ENCODE measurements at regions not wholly inside any gene's neighbourhood (a gene's known extent, or its start where the extent isn't known, plus 50 kb on each side); places are given as distances from the start of the nearest gene placed in this dataset.

DNA sequence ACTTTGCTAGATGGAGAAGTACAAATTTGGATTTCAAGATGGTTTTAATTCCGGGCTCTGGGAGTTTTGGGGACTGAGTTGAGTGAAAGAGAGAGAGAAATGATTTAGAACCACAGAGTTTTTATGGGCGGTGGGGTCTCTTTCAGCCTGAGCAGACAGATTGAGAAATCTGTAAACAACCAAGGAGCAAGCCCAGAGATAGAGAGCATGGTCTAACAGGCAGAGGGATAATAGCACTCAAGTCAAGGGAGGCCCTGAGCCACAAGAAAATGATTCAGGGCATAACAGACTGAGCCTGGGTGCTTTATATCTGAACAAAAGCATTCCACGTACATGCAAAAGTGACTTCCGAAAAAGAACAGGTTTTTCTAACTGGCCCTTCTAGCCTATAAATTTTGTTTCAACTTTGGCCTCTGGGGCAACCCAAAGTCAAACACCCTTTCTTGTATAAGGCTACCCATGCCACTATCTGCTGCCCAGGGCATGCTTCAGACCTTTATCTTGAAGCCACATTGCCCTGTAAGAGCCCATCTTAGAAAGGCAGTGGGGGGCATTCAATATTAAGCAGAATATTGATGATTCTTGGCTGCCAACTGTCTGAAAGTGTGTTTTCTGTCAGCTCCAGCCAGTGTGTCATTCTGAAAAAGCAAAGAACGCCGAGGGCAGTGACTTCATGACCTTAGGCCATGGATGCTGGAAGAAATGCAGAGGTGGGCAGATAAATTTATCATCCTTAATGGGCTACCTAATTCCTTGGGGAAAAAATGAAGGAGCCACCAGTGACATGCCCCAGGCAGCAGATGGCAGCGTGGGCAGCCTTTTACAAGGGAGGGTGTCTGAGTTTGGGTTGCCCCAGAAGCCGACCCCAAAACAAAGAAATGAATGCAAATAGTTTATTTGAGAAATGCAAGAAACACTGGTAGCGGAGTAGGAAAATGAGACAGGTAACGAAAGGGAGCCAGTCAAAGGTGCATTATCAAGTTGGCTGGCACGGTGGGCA lies 637.6 kb downstream of the MID1IP1 start:
- no peak for DNase-seq (ENCODE audit: low read depth in 2 of 2)

GRCh38 chrX:39439906-39440798 lies 638.9 kb downstream of the MID1IP1 start:
- no peak for DNase-seq (ENCODE audit: low read depth in 2 of 2)

DNA sequence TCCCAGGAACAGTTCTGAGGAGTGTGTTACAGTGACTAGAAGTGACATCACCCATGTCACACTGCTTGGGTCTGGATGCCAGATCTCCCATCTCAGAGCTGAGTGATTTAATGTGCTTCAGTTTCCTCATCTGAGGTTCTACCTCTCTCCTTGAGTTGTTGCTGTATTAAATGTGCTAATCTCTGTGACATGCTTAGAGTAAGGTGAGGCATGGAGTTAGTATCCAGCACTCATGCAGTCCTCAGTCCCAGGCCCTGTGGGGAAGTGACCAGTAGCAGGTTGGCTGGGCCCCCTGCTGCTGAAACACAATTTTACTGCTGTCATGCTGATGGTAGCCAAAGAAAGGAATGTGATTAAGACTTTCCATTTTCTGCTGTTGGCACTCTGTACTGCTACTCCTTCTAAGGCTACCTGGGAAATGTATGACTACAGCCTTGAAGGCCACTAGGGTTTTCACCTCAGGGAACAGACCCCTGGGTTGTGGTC lies 639.6 kb downstream of the MID1IP1 start:
- no peak for DNase-seq (ENCODE audit: low read depth in 2 of 2)

DNA sequence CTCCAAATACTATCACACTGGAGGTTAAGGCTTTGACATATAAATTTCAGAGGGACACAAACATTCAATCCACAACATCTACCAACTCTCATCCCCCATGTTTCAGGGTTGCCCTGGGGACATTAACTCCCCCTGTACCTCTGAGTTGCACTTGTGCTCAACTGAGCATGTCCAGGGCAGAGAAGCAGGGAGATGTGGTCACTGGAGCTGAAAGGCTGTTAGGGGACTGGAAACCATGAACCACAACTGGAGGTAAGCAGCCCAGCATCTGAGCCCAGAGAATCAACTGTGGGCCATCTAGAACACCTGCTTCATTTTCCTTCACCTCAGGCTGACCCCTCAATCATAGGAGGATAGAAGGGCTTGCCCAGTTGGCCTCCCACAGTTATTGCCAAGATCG lies 641.1 kb downstream of the MID1IP1 start:
- DNase-seq (ENCODE audit: low read depth in 2 of 2) = no peak

- no peak for DNase-seq (ENCODE audit: low read depth in 2 of 2)
Observed at GRCh38 chrX:39443240-39443639, 642.0 kb downstream of the MID1IP1 start.

GRCh38 chrX:39445336-39445735 lies 644.1 kb downstream of the MID1IP1 start:
- DNase-seq (ENCODE audit: low read depth in 2 of 2) = no peak

- DNase-seq (ENCODE audit: low read depth in 2 of 2) = no peak
Observed at GRCh38 chrX:39449352-39449751, 648.1 kb downstream of the MID1IP1 start.

- no peak for DNase-seq (ENCODE audit: low read depth in 2 of 2)
Observed at GRCh38 chrX:39450234-39450977, 647.4 kb downstream of the BCOR start.

DNA sequence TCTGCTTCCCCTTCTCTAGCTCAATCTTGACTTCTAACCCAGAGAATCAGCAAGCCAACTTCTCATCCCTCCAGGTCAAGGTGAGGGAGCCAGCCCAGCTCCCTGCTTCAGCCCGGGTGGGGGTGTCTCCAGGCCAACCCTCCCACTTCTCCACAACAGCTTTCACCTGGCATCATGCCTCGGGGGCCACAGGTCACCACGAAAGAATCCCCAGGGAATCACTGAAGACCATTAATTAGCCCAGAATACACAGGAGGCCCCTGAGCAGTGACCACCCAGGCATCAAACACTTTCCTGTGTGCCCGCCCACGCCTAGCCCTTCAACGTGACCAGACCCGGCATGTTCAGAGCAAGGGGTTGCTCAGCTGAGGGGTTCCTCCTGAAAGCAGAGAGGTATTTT lies 646.7 kb downstream of the BCOR start:
- DNase-seq (ENCODE audit: low read depth in 2 of 2) = no peak

DNA sequence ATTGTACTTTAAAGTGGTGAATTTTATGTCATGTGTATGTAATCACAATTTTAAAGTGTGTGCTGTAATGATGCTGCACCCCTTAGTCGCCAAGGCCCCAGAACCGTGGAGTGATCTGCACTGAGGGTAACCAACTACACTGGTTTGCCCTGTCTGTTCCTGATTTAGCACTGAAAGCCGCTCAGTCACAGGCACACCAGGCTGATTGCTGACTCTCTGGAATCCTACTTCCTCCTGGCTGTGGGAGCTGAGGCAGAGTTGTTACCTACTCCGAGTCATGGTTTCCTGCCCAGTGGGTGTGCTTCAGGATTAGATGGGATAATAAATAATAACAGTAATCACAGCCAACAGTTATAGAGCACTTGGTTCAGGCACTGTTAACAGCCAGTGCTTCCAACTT lies 645.4 kb downstream of the BCOR start:
- DNase-seq (ENCODE audit: low read depth in 2 of 2) = no peak

DNA sequence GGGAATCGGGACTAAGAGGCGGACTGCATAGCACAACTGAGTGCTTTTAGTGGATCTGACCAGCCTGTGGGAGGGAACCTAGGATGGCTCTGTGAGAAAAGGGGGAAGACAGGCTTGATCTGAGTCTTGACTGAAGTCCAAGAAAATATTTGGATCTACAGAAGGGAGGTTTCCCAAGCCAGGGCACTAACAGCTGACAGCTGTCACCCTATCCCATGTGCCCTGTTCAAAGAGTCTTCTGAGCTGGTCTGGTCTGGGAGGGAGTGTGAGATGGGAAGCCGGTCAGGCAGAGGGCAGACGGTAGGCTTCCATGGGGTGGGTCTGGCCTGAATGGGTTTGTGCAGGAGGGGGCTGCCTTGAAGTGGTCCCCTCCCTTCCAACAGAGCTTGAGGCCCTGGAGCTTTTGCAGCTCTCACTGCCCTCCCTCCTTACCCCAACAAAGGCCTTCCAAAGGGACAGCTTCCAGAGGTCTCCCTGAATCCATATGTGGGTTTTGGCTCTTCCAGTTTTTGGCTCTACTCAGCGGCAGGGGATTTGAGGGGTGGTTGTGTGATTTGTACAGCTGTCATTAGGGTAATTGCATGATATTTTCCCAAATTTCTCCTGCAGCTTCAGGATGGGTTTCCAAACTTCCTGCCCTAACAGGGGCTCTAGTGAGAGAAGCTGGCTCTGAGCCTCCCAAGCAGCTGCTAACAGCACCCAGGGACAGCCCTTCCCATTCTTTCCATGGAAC lies 643.7 kb downstream of the BCOR start:
- no peak for DNase-seq (ENCODE audit: low read depth in 2 of 2)

- DNase-seq (ENCODE audit: low read depth in 2 of 2) = peak in 1 of 2 experiments; percentile 6
Observed at GRCh38 chrX:39456894-39457604, 640.7 kb downstream of the BCOR start.

GRCh38 chrX:39458779-39459178 lies 639.0 kb downstream of the BCOR start:
- no peak for DNase-seq (ENCODE audit: low read depth in 2 of 2)

DNA sequence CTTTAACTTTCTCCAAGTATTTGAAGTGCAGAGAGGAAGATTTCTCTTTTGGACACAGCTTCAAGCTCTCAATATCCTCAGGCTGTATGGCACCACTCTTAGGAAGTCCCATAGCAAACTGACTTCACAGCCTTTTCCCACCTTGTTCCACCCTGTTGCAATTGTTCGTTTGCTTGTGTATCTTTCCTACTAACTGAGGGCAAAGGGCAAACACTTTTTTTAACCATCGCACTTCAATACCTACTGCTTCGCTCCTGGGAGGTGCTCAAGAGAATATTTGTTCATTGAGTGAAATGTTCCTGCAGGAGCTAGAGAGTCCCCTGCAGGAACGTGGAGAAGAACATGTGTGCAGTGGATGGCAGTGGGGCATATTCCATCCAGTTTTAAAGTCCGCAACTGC lies 638.6 kb downstream of the BCOR start:
- DNase-seq (ENCODE audit: low read depth in 2 of 2) = no peak

- no peak for DNase-seq (ENCODE audit: low read depth in 2 of 2)
Observed at GRCh38 chrX:39459952-39460351, 637.8 kb downstream of the BCOR start.

DNA sequence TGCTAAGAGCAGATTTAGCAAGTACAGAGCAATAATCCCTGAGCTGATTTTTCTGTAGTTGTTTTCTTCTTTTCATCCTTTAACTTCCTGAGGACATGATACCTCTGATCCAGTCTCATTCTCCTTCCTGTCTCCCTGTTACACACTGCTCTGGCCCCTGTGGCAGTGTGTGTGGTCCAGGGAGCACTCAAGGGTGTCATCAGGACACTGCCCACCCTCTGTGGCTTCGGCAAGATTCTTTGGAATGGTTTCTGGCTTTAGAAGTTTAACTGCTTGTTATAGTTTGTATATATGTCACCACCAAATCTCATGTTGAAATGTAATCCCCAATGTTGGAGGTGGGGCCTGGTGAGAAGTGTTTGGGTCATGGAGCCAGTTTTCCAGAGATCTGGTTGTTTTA lies 637.3 kb downstream of the BCOR start:
- no peak for DNase-seq (ENCODE audit: low read depth in 2 of 2)

DNA sequence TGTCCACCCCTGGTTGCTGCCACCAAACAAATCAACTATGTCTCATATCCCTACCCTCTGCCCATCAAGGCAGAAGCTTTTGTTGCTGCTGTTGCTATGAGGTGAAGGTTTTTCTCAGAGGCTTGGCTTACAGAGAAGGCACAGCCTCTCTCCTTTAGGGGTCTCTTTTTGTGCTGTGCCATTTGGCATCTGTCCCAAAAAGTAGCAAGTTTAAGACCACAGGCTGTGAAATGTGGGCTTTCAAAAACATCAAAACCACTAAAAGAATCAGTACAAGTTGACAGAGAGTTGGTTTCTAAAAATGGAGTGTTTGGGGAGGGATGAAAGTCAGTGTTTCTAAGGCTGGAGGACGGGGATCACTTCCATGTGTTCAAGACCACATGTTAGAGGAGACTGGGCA lies 634.9 kb downstream of the BCOR start:
- DNase-seq (ENCODE audit: low read depth in 2 of 2) = no peak

DNA sequence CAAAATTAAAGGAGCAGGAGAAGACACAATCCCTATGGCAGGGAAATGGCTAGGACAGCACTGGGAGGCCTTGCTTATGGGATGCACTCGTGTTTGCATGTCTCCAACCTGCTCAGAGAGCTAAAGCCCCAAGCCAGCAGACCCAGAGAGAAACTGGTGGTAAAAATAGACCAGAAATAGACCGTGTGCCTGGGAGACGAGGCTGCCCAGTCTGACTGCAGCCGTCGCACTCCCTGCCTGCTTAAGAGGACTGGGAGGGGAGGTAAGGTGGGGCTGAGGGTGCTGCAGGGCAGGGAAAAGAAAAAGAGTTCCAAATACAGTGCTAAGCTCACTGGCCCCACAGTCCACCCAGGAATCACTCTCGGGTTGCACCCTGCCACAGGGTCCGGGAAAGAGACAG lies 633.5 kb downstream of the BCOR start:
- no peak for DNase-seq (ENCODE audit: low read depth in 2 of 2)

GRCh38 chrX:39465467-39465866 lies 632.3 kb downstream of the BCOR start:
- DNase-seq (ENCODE audit: low read depth in 2 of 2) = no peak

DNA sequence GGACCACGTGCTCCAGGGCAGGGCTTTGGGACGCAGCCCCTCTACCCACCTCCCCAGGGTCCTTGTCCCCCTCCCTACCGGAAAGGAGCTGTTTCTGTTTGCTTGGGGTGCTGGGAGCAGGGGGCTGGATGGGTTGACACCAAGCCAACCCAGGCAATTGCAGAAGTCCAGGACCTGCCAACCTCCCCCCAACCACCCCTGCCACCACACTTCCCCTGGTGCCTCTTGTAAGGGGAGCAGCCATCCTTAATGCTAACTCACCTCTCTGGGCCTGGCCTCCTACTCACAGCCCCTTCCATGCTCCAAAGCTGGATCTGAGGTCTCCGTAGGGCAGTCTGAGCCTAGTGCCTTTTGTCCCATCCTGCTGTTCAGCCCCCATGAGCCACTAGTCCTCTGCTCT lies 631.9 kb downstream of the BCOR start:
- DNase-seq (ENCODE audit: low read depth in 2 of 2) = no peak

All from fibroblast of skin of left quadriceps (primary cell).